HFF-Myc (cell line): ENCODE measurements at regions not wholly inside any gene's neighbourhood (a gene's known extent, or its start where the extent isn't known, plus 50 kb on each side); places are given as distances from the start of the nearest gene placed in this dataset.

ENCODE experiments used
- DNase-seq: peaks from one replicate; pipeline ENCODE4 v3.0.0-alpha.2; 2011; ENCODE audit warnings: low read depth; ENCODE audit errors: extremely low read depth
- H3K4me3 ChIP-seq: replicated peaks from 2 replicates; pipeline ENCODE4 v1.5.1; 2011; ENCODE audit warnings: low read depth, mild to moderate bottlenecking, control low read depth, low read length
- TF ChIP-seq, protein P1 (sequence below): IDR thresholded peaks from 2 replicates; pipeline ENCODE4 v1.5.1; 2012; ENCODE audit warnings: mild to moderate bottlenecking, low read depth, low read length, control low read depth; ENCODE audit errors: missing control alignments

DNA sequence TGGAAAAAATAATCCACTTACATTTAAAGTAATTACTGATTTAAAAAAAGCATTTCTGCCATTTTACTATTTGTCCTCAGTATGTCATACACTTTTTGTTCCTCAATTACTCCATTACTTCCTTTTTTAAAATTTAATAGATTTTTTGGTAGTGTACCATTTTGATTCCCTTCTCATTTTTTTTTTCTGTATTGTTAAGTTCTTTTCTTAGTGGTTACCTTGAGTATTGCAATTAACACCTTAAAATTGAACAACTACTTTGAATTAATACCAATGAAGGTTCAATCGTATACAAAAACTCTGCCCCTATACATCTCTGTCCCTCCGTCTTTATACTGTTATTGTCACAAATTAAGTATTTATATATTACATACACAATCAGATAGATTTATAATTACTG lies 240.6 kb upstream of the LMCD1 start:
- no peak overlapping the region for H3K4me3 ChIP-seq
- no peak for DNase-seq
- TF ChIP-seq, protein P1, sequence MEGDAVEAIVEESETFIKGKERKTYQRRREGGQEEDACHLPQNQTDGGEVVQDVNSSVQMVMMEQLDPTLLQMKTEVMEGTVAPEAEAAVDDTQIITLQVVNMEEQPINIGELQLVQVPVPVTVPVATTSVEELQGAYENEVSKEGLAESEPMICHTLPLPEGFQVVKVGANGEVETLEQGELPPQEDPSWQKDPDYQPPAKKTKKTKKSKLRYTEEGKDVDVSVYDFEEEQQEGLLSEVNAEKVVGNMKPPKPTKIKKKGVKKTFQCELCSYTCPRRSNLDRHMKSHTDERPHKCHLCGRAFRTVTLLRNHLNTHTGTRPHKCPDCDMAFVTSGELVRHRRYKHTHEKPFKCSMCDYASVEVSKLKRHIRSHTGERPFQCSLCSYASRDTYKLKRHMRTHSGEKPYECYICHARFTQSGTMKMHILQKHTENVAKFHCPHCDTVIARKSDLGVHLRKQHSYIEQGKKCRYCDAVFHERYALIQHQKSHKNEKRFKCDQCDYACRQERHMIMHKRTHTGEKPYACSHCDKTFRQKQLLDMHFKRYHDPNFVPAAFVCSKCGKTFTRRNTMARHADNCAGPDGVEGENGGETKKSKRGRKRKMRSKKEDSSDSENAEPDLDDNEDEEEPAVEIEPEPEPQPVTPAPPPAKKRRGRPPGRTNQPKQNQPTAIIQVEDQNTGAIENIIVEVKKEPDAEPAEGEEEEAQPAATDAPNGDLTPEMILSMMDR: no peak

DNA sequence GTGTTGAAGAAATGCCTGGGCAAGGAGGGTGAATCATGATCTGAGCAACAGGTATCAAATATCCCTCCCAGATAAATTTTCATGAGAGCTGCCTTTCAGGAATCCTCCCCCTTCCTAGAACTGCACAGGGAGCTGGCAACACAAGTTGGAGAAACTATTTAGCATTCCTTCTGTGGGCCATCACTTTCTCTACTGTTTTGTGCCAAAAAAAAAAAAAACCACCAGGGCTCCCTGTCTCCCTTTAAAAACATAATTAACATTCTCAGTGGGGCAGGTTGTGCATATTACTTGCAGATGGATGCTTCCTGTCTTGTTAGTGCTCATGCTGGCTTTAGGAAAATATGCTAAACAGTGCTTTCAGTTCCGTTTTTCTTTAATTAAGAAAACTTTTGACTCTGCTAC lies 234.9 kb upstream of the LMCD1 start:
- TF ChIP-seq, protein P1: no peak
- no peak for DNase-seq
- no peak overlapping the region for H3K4me3 ChIP-seq

DNA sequence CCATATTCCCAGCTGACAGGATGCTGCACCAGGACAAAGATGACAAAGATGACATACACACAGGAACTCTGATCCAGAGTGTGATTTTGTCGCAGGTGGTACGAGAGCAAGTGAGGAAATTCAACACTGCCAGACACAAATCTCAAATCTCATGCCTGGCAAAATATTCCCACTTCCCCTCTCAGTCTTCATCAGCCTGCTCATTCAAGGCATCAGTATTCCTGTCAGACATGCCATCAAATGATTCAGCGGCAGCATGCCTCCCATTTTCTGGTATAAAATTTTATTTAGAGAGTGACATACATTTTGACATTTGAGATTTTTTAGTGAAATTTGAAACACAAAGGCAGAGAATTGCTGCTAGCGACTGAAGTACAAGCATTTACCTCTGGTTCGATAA lies 228.1 kb upstream of the LMCD1 start:
- TF ChIP-seq, protein P1: no peak
- no peak for DNase-seq
- H3K4me3 ChIP-seq: no peak overlapping the region

DNA sequence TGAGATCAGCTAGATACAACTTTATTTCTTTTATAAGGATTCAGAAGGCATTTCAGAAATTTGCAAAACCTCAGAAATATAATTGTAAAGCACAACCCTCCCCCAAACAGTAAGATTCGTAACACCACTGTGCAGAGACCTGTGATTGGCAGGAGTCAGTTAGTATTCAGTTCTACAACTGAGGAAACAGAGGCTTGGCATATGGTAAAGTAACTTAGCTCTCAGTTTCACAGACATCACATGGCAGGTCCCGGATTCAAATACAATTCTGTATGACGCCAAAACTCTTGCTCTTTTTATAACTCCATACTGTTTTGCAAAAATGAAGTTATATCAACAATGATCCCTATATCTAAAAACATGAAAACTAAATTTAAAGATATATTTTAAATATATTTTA lies 225.6 kb upstream of the LMCD1 start:
- TF ChIP-seq, protein P1: no peak
- DNase-seq: no peak
- no peak overlapping the region for H3K4me3 ChIP-seq

DNA sequence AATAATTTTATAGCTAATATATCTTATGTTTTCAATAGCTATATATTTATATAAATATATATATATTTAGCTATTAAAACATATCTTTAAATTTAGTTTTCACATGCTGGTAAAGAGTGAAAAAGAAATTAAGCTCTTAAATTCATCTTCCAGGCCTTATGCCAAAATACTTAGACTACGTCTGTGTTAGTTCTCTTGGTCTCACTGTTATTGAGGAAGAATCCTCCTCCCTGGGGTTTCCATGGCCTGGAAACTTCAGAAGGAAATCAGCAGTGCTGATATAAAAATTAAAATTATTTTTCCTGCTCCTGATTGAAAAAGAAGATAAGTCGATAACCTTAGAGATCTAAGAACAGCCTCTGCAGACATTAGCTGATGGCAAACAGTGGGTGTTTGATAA lies 225.1 kb upstream of the LMCD1 start:
- no peak for DNase-seq
- H3K4me3 ChIP-seq: no peak overlapping the region
- TF ChIP-seq, protein P1: no peak

DNA sequence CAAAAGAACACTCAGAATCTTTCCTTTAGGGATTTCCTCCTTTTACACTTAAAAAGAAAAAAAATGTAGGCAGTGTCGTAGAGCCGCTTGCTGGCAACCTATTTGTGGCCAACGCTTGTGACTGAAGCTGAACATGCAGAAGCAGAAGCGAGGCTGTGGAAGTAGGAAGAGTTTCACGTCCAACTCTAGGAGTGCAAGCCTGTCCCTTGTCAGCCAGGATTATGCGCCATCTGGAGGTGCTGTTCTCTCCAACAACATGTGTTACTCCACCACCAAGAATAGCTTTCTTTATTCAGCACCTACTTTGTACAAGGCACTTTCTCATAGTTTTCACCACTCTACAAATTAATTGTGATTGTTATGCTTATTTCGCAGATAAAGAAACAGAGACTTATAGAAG lies 223.2 kb upstream of the LMCD1 start:
- DNase-seq: no peak

DNA sequence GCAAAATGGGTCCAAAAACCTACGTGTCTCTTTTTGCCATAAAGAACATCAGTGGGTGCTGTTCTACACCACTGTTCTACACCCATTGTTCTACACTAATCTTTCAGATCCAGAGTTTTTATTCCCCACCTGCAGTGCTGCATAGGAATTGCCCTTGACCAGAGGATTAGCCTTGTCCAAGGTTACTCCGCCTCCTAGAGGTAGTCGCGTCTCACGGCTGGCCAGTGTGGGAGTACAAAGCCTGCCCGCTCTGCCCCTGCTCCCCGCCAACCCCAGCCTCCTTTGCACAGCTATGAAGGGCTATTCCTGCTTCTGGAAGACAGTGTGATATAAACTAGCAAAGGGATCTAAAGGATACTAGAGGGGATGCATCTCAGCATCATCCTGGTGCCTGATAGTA lies 222.1 kb upstream of the LMCD1 start:
- no peak overlapping the region for H3K4me3 ChIP-seq
- DNase-seq: no peak
- TF ChIP-seq, protein P1: no peak

More for the DNA sequence above, 223.2 kb upstream of the LMCD1 start:
- TF ChIP-seq, protein P1: no peak
- no peak overlapping the region for H3K4me3 ChIP-seq
